Ishikawa (cell line): ENCODE measurements at regions not wholly inside any gene's neighbourhood (a gene's known extent, or its start where the extent isn't known, plus 50 kb on each side); places are given as distances from the start of the nearest gene placed in this dataset.

Source experiments
- CEBPB ChIP-seq: IDR thresholded peaks from 2 replicates; pipeline ENCODE4 v1.6.1; 2012
- CREB1 ChIP-seq: IDR thresholded peaks from 2 replicates; pipeline ENCODE4 v1.6.1; 2012; ENCODE audit warnings: low read depth
- EGR1 ChIP-seq: IDR thresholded peaks from 2 replicates; pipeline ENCODE4 v1.6.1; 2012
- EP300 ChIP-seq: IDR thresholded peaks from 2 replicates; pipeline ENCODE4 v1.6.1; 2012; ENCODE audit warnings: borderline replicate concordance
- FOXM1 ChIP-seq: IDR thresholded peaks from 2 replicates; pipeline ENCODE4 v1.6.1; 2012; ENCODE audit warnings: low read depth, borderline replicate concordance
- NFIC ChIP-seq: IDR thresholded peaks from 2 replicates; pipeline ENCODE4 v1.6.1; 2012
- RAD21 ChIP-seq: IDR thresholded peaks from 2 replicates; pipeline ENCODE4 v1.6.1; 2012; ENCODE audit warnings: low read depth
- REST ChIP-seq: IDR thresholded peaks from 2 replicates; pipeline ENCODE4 v1.6.1; 2012; ENCODE audit warnings: low read depth, mild to moderate bottlenecking
- TAF1 ChIP-seq: IDR thresholded peaks from 2 replicates; pipeline ENCODE4 v1.6.1; 2012; ENCODE audit warnings: low read depth, mild to moderate bottlenecking
- TCF12 ChIP-seq: IDR thresholded peaks from 2 replicates; pipeline ENCODE4 v1.6.1; 2012; ENCODE audit warnings: low read depth
- TEAD4 ChIP-seq: IDR thresholded peaks from 2 replicates; pipeline ENCODE4 v1.6.1; 2012
- YY1 ChIP-seq: IDR thresholded peaks from 2 replicates; pipeline ENCODE4 v1.6.1; 2012; ENCODE audit warnings: low read depth
- ZBTB7A ChIP-seq: IDR thresholded peaks from 2 replicates; pipeline ENCODE4 v1.6.1; 2012; ENCODE audit warnings: low read depth
- TF ChIP-seq, protein P1 (sequence below): IDR thresholded peaks from 2 replicates; pipeline ENCODE4 v1.6.1; 2012
- TF ChIP-seq, protein P2 (sequence below): IDR thresholded peaks from 2 replicates; pipeline ENCODE4 v1.6.1; 2012

- TF ChIP-seq EP300 = no peak
- TF ChIP-seq, protein P1, sequence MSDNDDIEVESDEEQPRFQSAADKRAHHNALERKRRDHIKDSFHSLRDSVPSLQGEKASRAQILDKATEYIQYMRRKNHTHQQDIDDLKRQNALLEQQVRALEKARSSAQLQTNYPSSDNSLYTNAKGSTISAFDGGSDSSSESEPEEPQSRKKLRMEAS = no peak
- TF ChIP-seq CEBPB = no peak
- no peak for TF ChIP-seq YY1
- no peak for TF ChIP-seq TEAD4
- TF ChIP-seq REST = no peak
- TF ChIP-seq EGR1 = no peak
- TF ChIP-seq CREB1 = no peak
These were observed 136.2 kb downstream of the KLF12 start for GRCh38 chr13:73997964-73998363.

DNA sequence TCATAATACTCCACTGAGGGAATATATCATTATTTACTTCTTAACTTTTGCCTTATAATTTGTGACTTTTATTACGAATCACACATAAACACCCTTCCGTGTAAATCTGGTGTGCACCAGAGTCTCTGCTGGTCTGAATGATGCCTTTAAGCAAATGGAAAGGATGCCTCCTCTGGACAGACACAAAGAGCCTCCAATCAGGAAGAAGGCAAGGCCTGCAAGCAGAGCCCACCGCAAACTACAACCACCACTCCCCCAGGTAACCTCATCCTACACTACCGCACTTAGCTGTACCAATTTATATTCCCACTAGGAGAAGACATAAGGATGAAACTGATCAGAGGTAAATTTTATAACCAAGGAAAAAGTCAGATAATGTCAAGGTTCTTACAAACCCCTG, 137.6 kb downstream of the KLF12 start:
- TF ChIP-seq, protein P2, sequence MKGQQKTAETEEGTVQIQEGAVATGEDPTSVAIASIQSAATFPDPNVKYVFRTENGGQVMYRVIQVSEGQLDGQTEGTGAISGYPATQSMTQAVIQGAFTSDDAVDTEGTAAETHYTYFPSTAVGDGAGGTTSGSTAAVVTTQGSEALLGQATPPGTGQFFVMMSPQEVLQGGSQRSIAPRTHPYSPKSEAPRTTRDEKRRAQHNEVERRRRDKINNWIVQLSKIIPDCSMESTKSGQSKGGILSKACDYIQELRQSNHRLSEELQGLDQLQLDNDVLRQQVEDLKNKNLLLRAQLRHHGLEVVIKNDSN = no peak
- TF ChIP-seq, protein P1 = no peak
- no peak for TF ChIP-seq RAD21
- no peak for TF ChIP-seq ZBTB7A
- no peak for TF ChIP-seq REST
- TF ChIP-seq TEAD4 = no peak

GRCh38 chr13:73995736-73996135, 138.5 kb downstream of the KLF12 start:
- no peak for TF ChIP-seq CREB1
- TF ChIP-seq TAF1 = no peak
- TF ChIP-seq CEBPB = no peak
- no peak for TF ChIP-seq NFIC
- TF ChIP-seq, protein P2 = no peak
- TF ChIP-seq FOXM1 = no peak
- TF ChIP-seq, protein P1 = no peak
- TF ChIP-seq EGR1 = no peak
- no peak for TF ChIP-seq EP300
- TF ChIP-seq REST = no peak
- no peak for TF ChIP-seq RAD21
- TF ChIP-seq ZBTB7A = no peak
- TF ChIP-seq YY1 = no peak
- TF ChIP-seq TEAD4 = no peak
- no peak for TF ChIP-seq TCF12

GRCh38 chr13:73993661-73994060, 140.5 kb downstream of the KLF12 start:
- TF ChIP-seq CEBPB (no peak), FOXM1 (no peak), TAF1 (no peak), TCF12 (no peak), REST (no peak), RAD21 (no peak), NFIC (no peak), YY1 (no peak)
- TF ChIP-seq, protein P2 = no peak
- TF ChIP-seq, protein P1 = no peak
